Esophagus squamous epithelium (tissue), 5 donors: ENCODE measurements at regions not wholly inside any gene's neighbourhood (a gene's known extent, or its start where the extent isn't known, plus 50 kb on each side); places are given as distances from the start of the nearest gene placed in this dataset.

Source experiments
- DNase-seq: peaks from one replicate; lab custom pipeline; 2025; lab: John Stamatoyannopoulos, UW
- H3K27ac ChIP-seq, 4 donors: fragments of 200-600 bp; sonication (generic); one replicate each; pipeline ENCODE4 v1.5.1; 2016 to 2019; ENCODE audit warnings: mild to moderate bottlenecking in 1 of 4
- H3K27me3 ChIP-seq, 4 donors: fragments of 200-600 bp; sonication (generic); 1 replicate in 3 of 4; 2 replicates in 1 of 4; pipeline versions ENCODE4 v1.5.1 to v1.6.0; 2017 to 2021; ENCODE audit warnings: antibody characterized with exemption in 1 of 4
- H3K36me3 ChIP-seq, 3 donors: fragments of 200-600 bp; sonication (generic); one replicate each; pipeline ENCODE4 v1.5.1; 2016 to 2019
- H3K4me1 ChIP-seq, 3 donors: fragments of 200-600 bp; sonication (generic); one replicate each; pipeline ENCODE4 v1.5.1; 2017 to 2019
- H3K4me3 ChIP-seq, 4 donors: fragments of 200-600 bp; sonication (generic); 1 replicate in 3 of 4; 2 replicates in 1 of 4; pipeline ENCODE4 v1.5.1; 2016 to 2019; ENCODE audit warnings: mild to moderate bottlenecking in 2 of 4, moderate library complexity in 1 of 4
- H3K9me3 ChIP-seq, 3 donors: fragments of 200-600 bp; sonication (generic); one replicate each; pipeline ENCODE4 v1.5.1; 2016 to 2019
- CTCF ChIP-seq, 6 experiments: fragments of 450-650 bp in 4 of 6; fragments of 200-600 bp in 2 of 6; sonication (generic) in 2 of 6; IDR thresholded peaks; one replicate each; pipeline ENCODE4 v1.5.1; 2016 to 2019; ENCODE audit warnings: antibody characterized with exemption in 6 of 6, mild to moderate bottlenecking in 4 of 6, moderate library complexity in 4 of 6
- POLR2A ChIP-seq, 4 donors: fragments of 450-650 bp; IDR thresholded peaks; one replicate each; pipeline ENCODE4 v1.6.1; 2017; ENCODE audit warnings: antibody characterized with exemption in 4 of 4, mild to moderate bottlenecking in 4 of 4, moderate library complexity in 3 of 4
- WGBS, 2 donors: methylation state at CpG; one replicate each; pipeline ENCODE4 v1.1.5; 2018; 5-methylcytosine and 5-hydroxymethylcytosine counted together
- intact Hi-C: fragments of 100-400 bp; cut with DNase I; formaldehyde crosslinking; loops from one replicate; pipeline ENCODE4 v1.15.0; 2022
- donor health status: DM: yes; HTN: yes; CAD: no.

DNA sequence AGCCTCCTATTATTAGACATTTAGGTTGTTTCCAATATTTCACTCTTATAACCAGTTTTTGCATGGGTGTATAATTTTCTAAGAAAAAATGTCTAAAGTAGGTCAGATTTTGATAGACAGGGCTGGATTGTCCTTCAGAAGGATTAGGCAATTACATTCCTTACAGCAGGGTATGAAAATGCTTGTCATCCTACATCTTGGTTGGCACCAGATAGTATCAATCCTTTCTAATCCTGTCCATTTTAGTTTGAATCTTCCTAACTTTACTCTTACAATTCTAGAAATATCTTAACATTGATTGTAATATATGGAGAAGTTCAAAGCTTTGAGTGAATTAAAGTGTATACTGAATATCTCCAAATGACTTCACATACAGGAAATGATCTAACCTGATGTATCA is 63.0 kb upstream of the ZBED5 start:
- H3K4me1 ChIP-seq = peaks cover 0 to 15% (median 2%) of the 10 kb centered on the region in 3 donors
- H3K36me3 ChIP-seq = no peaks in the 10 kb centered on the region
- H3K9me3 ChIP-seq = peaks cover 0 to 14% (median 0%) of the 10 kb centered on the region in 3 donors
- TF ChIP-seq CTCF (IDR thresholded peaks at IDR 0.05) (no peak), POLR2A (IDR thresholded peaks at IDR 0.05) (no peak)
- intact Hi-C loops = no loop called here
- no peak overlapping the region for H3K4me3 ChIP-seq
- DNase-seq = no peak
- no peaks in the 10 kb centered on the region for H3K27me3 ChIP-seq
- H3K27ac ChIP-seq = no peak overlapping the region

DNA sequence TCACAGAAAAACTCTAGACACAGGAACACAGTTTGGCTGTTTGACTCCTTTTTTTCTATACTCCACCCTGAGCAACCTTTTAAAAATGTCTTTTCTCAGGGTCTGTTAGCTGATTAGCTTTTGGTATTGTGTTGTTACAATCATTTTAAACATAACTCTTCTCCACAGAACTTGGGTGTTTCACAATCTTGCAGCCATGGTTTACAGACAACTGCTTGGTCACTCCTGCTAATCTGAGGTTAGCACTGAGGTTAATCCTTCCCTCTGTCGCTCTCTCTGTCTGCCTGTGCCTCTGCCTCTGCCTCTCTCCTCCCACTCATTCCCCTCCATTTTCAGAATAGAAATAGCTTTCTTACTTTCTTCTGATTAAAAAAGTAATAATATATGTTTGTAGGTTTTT is 62.4 kb upstream of the ZBED5 start:
- WGBS, 2 donors = 50 to 57% methylated on average over 1 of the region's 1 CpG
- no peak for DNase-seq
- Histone ChIP-seq H3K27me3 (no peaks in the 10 kb centered on the region), H3K9me3 (peaks cover 0 to 14% (median 0%) of the 10 kb centered on the region in 3 donors), H3K4me3 (no peak overlapping the region), H3K27ac (no peak overlapping the region), H3K36me3 (no peaks in the 10 kb centered on the region), H3K4me1 (peaks cover 0 to 8% (median 0%) of the 10 kb centered on the region in 3 donors)
- TF ChIP-seq CTCF (IDR thresholded peaks at IDR 0.05) = no peak
- intact Hi-C loops = no loop called here

GRCh38 chr11:10918698-10919097 is 60.8 kb upstream of the ZBED5 start:
- no peaks in the 10 kb centered on the region for H3K36me3 ChIP-seq
- H3K4me1 ChIP-seq = no peaks in the 10 kb centered on the region
- H3K27me3 ChIP-seq = no peaks in the 10 kb centered on the region
- no peak overlapping the region for H3K4me3 ChIP-seq
- no peak overlapping the region for H3K27ac ChIP-seq
- 29 to 35% methylated on average over 1 of the region's 1 CpG for WGBS, 2 donors
- DNase-seq = no peak
- H3K9me3 ChIP-seq = peaks cover 0 to 14% (median 0%) of the 10 kb centered on the region in 3 donors
- TF ChIP-seq POLR2A (IDR thresholded peaks at IDR 0.05) (no peak), CTCF (IDR thresholded peaks at IDR 0.05) (no peak)
- intact Hi-C loops = no loop called here

DNA sequence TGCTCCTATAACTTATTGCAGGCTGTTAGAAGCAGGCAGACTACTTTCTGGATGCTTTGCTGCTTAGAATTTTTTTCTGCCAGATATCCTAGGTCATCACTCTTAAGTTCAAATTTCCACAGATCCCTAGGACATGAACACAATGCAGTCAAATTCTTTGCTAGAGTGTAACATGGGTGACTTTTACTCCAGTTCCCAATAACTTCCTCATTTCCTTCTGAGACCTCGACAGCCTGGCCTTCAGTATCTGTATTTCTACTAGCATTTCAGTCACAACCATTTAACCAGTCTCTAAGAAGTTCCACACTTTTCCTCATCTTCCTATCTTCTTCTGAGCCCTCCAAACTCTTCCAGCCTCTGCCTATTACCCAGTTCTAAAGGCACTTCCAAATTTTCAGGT is 60.4 kb upstream of the ZBED5 start:
- no peak for DNase-seq
- Histone ChIP-seq H3K36me3 (no peaks in the 10 kb centered on the region), H3K27me3 (no peaks in the 10 kb centered on the region), H3K4me1 (no peaks in the 10 kb centered on the region), H3K27ac (no peak overlapping the region), H3K4me3 (no peak overlapping the region), H3K9me3 (peaks cover 0 to 14% (median 0%) of the 10 kb centered on the region in 3 donors)
- intact Hi-C loops = no loop called here
- WGBS, 2 donors = 69 to 71% methylated on average over 1 of the region's 1 CpG
- TF ChIP-seq POLR2A (IDR thresholded peaks at IDR 0.05) (no peak), CTCF (IDR thresholded peaks at IDR 0.05) (no peak)

DNA sequence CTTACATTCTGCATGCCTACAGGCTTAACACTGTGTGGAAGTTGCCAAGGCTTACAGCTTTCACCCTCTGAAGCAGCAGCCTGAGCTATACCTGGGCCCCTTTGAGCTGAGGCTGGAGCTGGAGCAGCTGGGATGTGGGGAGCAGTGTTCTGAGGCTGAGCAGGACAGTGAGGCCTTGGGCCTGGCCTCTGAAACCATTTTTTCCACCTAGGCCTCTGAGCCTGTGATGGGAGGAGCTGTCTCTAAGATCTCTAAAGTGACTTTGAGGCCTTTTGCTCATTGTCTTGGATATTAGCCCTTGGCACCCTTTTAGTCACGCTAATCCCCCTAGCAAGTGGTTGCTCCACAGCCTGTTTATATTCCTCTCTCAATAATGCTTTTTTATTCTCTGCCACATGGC is 59.9 kb upstream of the ZBED5 start:
- 55 to 95% methylated on average over 1 of the region's 1 CpG for WGBS, 2 donors
- no peak for DNase-seq
- H3K4me1 ChIP-seq = no peaks in the 10 kb centered on the region
- no peaks in the 10 kb centered on the region for H3K27me3 ChIP-seq
- no peaks in the 10 kb centered on the region for H3K36me3 ChIP-seq
- H3K27ac ChIP-seq = no peak overlapping the region
- H3K4me3 ChIP-seq = no peak overlapping the region
- peaks cover 0 to 14% (median 0%) of the 10 kb centered on the region in 3 donors for H3K9me3 ChIP-seq
- intact Hi-C loops = no loop called here
- no peak for TF ChIP-seq CTCF (IDR thresholded peaks at IDR 0.05)
- no peak for TF ChIP-seq POLR2A (IDR thresholded peaks at IDR 0.05)
